AG09309 (cell line): ENCODE measurements at regions not wholly inside any gene's neighbourhood (a gene's known extent, or its start where the extent isn't known, plus 50 kb on each side); places are given as distances from the start of the nearest gene placed in this dataset.

Source experiments
- DNase-seq: peaks from one replicate; pipeline ENCODE4 v3.0.0-alpha.2; 2010; ENCODE audit warnings: low read depth
- H3K4me3 ChIP-seq: 2 replicates; pipeline ENCODE4 v1.5.1; 2011; ENCODE audit warnings: mild to moderate bottlenecking, low read depth, low read length, moderate library complexity; ENCODE audit not compliant: control insufficient read depth
- TF ChIP-seq, protein P1 (sequence below): IDR thresholded peaks from 2 replicates; pipeline ENCODE4 v1.5.1; 2011; ENCODE audit warnings: mild to moderate bottlenecking, low read depth, low read length, inconsistent platforms; ENCODE audit not compliant: insufficient read depth, control insufficient read depth; ENCODE audit errors: missing control alignments

DNA sequence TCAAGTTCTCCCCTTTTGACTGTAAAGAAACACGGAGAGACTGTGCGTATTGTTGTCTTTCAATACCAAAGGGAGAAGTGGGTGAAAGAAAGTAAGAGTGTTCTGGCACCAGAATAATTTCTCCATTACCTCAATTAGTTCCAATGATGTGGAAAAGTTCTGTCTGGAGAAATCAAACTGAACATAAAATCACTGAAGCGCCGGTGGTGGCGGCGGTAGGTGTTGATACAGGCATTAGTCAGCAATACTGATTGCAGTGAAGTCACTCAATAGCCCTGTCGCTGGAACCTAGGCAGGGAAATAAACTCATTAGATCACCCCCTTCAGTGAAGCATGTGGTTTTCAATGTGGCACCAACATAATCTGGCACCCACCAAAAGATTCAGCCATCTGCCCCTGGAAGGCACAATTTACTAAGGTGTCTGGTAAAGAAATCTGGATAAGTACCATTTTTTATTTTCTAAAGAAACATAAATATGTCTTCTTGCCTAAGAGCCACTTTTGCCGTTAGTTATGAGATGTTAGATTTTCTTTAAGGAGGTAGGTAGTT is 274.2 kb upstream of the SOX9 start:
- TF ChIP-seq, protein P1, sequence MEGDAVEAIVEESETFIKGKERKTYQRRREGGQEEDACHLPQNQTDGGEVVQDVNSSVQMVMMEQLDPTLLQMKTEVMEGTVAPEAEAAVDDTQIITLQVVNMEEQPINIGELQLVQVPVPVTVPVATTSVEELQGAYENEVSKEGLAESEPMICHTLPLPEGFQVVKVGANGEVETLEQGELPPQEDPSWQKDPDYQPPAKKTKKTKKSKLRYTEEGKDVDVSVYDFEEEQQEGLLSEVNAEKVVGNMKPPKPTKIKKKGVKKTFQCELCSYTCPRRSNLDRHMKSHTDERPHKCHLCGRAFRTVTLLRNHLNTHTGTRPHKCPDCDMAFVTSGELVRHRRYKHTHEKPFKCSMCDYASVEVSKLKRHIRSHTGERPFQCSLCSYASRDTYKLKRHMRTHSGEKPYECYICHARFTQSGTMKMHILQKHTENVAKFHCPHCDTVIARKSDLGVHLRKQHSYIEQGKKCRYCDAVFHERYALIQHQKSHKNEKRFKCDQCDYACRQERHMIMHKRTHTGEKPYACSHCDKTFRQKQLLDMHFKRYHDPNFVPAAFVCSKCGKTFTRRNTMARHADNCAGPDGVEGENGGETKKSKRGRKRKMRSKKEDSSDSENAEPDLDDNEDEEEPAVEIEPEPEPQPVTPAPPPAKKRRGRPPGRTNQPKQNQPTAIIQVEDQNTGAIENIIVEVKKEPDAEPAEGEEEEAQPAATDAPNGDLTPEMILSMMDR: no peak
- no peak for DNase-seq
- H3K4me3 ChIP-seq: no peak overlapping the region

DNA sequence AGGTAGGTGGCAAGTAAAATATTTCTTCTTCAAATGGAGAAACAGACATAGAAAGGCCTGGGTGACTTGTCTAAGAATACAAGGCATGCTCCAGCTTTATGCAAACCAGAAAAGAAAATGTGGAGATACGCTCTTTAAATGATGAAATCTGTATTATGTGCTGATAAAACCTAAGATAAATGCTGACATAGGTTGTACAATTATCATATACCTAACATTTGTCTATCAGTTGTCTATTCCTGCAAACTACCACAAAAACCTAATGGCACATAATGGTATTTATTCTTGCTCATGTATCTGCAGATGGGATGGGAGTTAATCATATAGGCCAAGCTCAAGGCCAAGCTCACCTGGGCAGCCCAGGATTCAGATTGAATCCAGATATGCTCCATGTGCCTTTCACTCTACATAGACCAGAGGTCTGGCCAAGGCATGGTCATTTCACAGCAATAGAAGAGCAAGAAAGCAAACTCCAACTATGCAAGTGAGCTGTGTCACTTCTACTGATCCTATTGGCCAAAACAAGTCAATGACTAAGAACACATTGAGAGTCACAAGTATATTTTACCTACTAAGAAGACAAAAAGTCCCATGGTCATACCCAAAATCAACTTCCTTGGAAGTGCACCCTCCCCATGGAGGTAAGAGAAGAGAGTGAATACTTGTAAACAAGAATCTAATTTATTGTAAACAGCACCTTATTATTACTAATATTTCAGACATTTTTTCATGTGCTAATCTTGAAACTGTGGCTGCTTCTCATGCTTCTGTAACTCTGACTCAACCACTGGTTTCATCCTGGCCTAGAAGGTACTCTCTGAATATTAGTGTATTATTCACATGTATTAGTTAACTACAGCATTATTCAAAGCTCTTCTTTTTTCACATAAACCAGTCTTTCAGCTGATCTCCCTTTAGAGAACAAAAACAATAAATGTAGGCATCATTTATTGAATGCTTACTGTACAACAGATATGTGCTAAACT is 270.7 kb upstream of the SOX9 start:
- DNase-seq: no peak
- no peak overlapping the region for H3K4me3 ChIP-seq
- TF ChIP-seq, protein P1: no peak

DNA sequence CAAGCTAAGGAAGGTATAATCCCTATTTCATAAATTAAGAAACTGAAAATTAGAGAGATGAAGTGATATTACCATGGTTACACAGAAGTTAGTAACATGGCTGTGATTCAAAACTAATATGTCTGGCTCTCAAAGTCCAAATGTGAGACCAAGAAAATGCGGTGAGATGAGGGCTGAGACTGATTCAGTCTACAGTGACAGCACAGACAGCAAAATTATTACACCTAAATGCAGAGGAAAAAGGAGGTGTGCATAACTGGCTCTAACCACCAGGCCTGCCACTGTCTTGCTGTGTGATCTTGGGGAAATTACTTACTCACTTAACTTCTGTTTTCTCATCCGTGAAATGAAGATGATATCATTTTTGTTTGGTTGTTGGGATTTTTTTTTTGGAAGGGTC is 270.0 kb upstream of the SOX9 start:
- DNase-seq: no peak
- H3K4me3 ChIP-seq: no peak overlapping the region
- TF ChIP-seq, protein P1: no peak

DNA sequence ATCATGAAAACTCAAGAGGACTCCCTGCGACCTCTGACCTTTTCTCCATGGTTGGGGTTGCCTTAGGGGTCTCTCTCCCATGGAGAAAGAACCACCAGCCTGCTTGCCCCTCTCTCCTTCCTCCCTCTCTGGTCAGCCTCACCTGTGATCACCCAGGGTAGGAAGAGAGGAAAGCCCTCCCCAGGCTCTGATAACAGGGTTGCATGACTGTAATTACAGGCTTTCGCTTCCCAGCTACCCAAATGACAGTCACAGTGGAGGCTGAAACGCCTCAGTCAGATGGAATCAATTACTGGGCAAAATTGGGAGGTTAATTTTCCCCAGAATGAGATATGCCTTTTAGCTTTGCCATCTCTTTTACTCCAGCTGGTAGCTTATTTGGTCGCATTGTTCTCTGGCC is 265.8 kb upstream of the SOX9 start:
- no peak for DNase-seq
- TF ChIP-seq, protein P1: no peak
- H3K4me3 ChIP-seq: no peak overlapping the region

DNA sequence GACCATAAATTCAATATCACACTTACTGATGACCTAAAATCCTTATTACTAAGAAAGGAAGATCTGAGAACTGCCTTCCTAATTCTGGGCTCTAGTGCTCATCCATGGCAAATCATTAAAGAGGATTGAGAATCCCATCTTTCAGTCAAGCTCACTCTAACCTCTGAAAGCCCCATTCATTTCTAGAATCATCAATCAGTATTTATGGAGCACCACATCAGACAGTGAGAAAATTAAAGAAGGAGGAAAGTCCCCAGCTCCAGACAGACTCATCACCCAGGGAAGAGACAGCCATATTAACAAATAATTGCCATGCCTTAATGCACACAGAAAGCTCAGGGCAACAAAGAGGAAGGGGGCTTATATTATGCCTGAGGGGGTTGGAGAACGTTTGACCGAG is 256.1 kb upstream of the SOX9 start:
- DNase-seq: no peak
- H3K4me3 ChIP-seq: no peak overlapping the region
- TF ChIP-seq, protein P1: no peak

DNA sequence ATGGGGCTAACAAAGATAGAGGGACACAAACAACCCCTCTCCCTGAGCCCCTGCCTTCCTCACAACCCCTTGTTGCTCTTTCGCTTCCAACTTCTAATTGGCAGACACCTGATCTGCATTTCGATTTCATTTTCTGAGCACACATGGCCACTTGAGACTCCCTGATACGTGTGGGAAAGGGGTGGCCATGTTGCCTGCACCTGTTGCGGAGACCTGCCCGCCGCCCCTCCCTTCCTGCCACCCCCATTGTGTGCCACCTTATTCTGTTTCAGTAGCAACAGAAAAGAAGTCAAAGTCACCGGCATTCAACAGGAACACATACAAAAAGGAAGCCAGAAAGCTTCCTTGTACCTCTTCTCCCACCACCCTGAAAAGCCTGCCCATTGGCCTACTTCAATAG is 254.7 kb upstream of the SOX9 start:
- TF ChIP-seq, protein P1: no peak
- no peak overlapping the region for H3K4me3 ChIP-seq
- no peak for DNase-seq
